ENCODE measurements at regions not wholly inside any gene's neighbourhood (a gene's known extent, or its start where the extent isn't known, plus 50 kb on each side); places are given as distances from the start of the nearest gene placed in this dataset.

DNA sequence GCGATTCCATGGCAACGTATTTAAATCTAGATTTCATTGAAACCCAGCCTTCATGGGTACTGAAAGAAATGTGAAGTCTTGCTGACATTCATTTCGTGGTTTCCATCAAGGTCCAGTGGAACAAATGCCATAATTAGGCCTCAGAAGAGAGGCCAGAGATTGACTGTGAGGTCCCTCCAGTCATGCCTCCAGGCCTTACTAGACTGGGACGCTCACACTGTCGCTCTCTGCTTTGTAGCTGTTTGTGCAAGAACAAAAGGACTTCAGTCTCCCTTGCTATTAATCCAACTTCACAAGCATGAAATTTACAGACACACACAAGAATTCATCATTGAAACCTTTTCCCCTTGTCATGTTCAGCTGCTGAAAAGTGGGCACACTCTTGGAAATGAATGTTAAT, 180.4 kb upstream of the FOXD3 start:
- Histone ChIP-seq H2AFZ (no peak overlapping the region), H3K4me1 (replicated peaks; ENCODE audit: insufficient read depth) (no peaks in the 10 kb centered on the region), H3K4me3 (no peak overlapping the region), H3K9me3 (ENCODE audit: insufficient read depth, low read depth) (no peaks in the 10 kb centered on the region), H4K20me1 (ENCODE audit: insufficient read depth) (no peaks in the 10 kb centered on the region), H3K27ac (no peak overlapping the region), H3K4me2 (no peak overlapping the region), H3K79me2 (ENCODE audit: low read depth) (no peaks in the 10 kb centered on the region), H3K36me3 (ENCODE audit: low read depth) (no peaks in the 10 kb centered on the region), H3K9me2 (ENCODE audit: insufficient read depth) (no peaks in the 10 kb centered on the region; the same call in 1 of the 2 replicates), H3K27me3 (ENCODE audit: insufficient read depth, low read depth) (peaks cover 3% of the 10 kb centered on the region; the same call in 1 of the 2 replicates), H3F3A (ENCODE audit: insufficient read depth, low read depth) (no peaks in the 10 kb centered on the region)
- CTCF ChIA-PET = no interaction called here
- TF ChIP-seq EZH2 (IDR thresholded peaks at IDR 0.05; ENCODE audit: low read depth) = no peak
- TF ChIP-seq CTCF (conservative IDR thresholded peaks at IDR 0.05) = no peak
- intact Hi-C loops (cut with micrococcal nuclease; ENCODE audit: unreplicated experiment) = no loop called here
- POLR2A ChIA-PET (ENCODE audit: unreplicated experiment) = no interaction called here
- no TSS peak for BruUV-seq (replicated peaks)
- no peak for DNase-seq

- H3K27me3 ChIP-seq (ENCODE audit: insufficient read depth, low read depth) = 0 out of 2 replicates have a peak, but pooled peaks cover 5% of the 10 kb centered on the region
- intact Hi-C loops (cut with micrococcal nuclease; ENCODE audit: unreplicated experiment) = no loop called here
- CTCF ChIA-PET = no interaction called here
- no peaks in the 10 kb centered on the region for H3K36me3 ChIP-seq (ENCODE audit: low read depth)
- no peaks in the 10 kb centered on the region for H4K20me1 ChIP-seq (ENCODE audit: insufficient read depth)
- TF ChIP-seq CTCF (conservative IDR thresholded peaks at IDR 0.05) (no peak), EZH2 (IDR thresholded peaks at IDR 0.05; ENCODE audit: low read depth) (no peak)
- no peaks in the 10 kb centered on the region; the same call in 1 of the 2 replicates for H3K9me2 ChIP-seq (ENCODE audit: insufficient read depth)
- no peaks in the 10 kb centered on the region for H3F3A ChIP-seq (ENCODE audit: insufficient read depth, low read depth)
- BruUV-seq (replicated peaks) = no TSS peak
- no peak overlapping the region for H3K27ac ChIP-seq
- H3K9me3 ChIP-seq (ENCODE audit: insufficient read depth, low read depth) = no peaks in the 10 kb centered on the region
- H3K79me2 ChIP-seq (ENCODE audit: low read depth) = no peaks in the 10 kb centered on the region
- no peaks in the 10 kb centered on the region for H3K4me1 ChIP-seq (replicated peaks; ENCODE audit: insufficient read depth)
- POLR2A ChIA-PET (ENCODE audit: unreplicated experiment) = no interaction called here
- no peak overlapping the region for H3K4me3 ChIP-seq
- H2AFZ ChIP-seq = no peak overlapping the region
- DNase-seq = no peak
- H3K4me2 ChIP-seq = no peak overlapping the region
Observed at GRCh38 chr1:63143482-63143881, 178.9 kb upstream of the FOXD3 start.

GRCh38 chr1:63147783-63148182, 174.6 kb upstream of the FOXD3 start:
- Histone ChIP-seq H3K4me1 (replicated peaks; ENCODE audit: insufficient read depth) (no peaks in the 10 kb centered on the region), H3K9me2 (ENCODE audit: insufficient read depth) (no peaks in the 10 kb centered on the region; the same call in 1 of the 2 replicates), H3K9me3 (ENCODE audit: insufficient read depth, low read depth) (no peaks in the 10 kb centered on the region), H3K4me2 (no peak overlapping the region), H2AFZ (no peak overlapping the region), H3K4me3 (no peak overlapping the region), H4K20me1 (ENCODE audit: insufficient read depth) (no peaks in the 10 kb centered on the region), H3K36me3 (ENCODE audit: low read depth) (no peaks in the 10 kb centered on the region), H3F3A (ENCODE audit: insufficient read depth, low read depth) (no peaks in the 10 kb centered on the region), H3K27ac (no peak overlapping the region), H3K79me2 (ENCODE audit: low read depth) (no peaks in the 10 kb centered on the region), H3K27me3 (ENCODE audit: insufficient read depth, low read depth) (0 out of 2 replicates have a peak, but pooled peaks cover 9% of the 10 kb centered on the region)
- BruUV-seq (replicated peaks) = no TSS peak
- TF ChIP-seq EZH2 (IDR thresholded peaks at IDR 0.05; ENCODE audit: low read depth) (no peak), CTCF (conservative IDR thresholded peaks at IDR 0.05) (no peak)
- CTCF ChIA-PET = no interaction called here
- POLR2A ChIA-PET (ENCODE audit: unreplicated experiment) = no interaction called here
- DNase-seq = no peak
- intact Hi-C loops (cut with micrococcal nuclease; ENCODE audit: unreplicated experiment) = no loop called here
